B cell (primary cell): ENCODE measurements at regions not wholly inside any gene's neighbourhood (a gene's known extent, or its start where the extent isn't known, plus 50 kb on each side); places are given as distances from the start of the nearest gene placed in this dataset.

ENCODE experiments used
- EZH2 ChIP-seq: IDR thresholded peaks from 2 replicates; pipeline ENCODE4 v1.6.1; 2012; ENCODE audit warnings: borderline replicate concordance, low read depth, mild to moderate bottlenecking, moderate library complexity, low read length; ENCODE audit not compliant: insufficient read depth, poor library complexity, severe bottlenecking
- TF ChIP-seq, protein P1 (sequence below): fragments of 200-600 bp; IDR thresholded peaks from one replicate; pipeline ENCODE4 v1.8.0; 2022; ENCODE audit warnings: antibody characterized with exemption, mild to moderate bottlenecking

DNA sequence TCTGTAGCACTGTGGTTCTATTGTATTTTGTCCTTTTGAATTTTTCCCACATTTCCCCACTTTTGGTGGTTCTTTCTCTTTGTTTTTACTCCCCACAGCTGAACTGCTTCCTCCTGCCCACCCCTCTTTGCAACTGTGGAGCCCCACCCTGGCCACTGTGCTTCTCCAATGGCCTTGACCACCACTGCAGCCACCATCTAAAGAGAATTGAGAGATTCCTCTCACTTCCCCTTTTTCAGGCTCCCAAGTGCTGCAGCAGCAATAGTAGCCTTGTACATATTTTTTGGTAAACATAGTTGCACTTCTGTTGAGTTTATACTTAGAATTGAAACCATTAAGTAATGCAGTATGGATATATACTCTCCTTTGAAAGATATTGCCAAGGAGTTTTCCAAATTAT, 51.3 kb upstream of the FRMPD3 start:
- TF ChIP-seq, protein P1, sequence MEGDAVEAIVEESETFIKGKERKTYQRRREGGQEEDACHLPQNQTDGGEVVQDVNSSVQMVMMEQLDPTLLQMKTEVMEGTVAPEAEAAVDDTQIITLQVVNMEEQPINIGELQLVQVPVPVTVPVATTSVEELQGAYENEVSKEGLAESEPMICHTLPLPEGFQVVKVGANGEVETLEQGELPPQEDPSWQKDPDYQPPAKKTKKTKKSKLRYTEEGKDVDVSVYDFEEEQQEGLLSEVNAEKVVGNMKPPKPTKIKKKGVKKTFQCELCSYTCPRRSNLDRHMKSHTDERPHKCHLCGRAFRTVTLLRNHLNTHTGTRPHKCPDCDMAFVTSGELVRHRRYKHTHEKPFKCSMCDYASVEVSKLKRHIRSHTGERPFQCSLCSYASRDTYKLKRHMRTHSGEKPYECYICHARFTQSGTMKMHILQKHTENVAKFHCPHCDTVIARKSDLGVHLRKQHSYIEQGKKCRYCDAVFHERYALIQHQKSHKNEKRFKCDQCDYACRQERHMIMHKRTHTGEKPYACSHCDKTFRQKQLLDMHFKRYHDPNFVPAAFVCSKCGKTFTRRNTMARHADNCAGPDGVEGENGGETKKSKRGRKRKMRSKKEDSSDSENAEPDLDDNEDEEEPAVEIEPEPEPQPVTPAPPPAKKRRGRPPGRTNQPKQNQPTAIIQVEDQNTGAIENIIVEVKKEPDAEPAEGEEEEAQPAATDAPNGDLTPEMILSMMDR = no peak
- no peak for TF ChIP-seq EZH2
